K562 (cell line): ENCODE measurements at regions not wholly inside any gene's neighbourhood (a gene's known extent, or its start where the extent isn't known, plus 50 kb on each side); places are given as distances from the start of the nearest gene placed in this dataset.

Experiments
- ATAC-seq: fragments of 200-7000 bp; cut with Tn5 transposase; 3 replicates; pipeline ENCODE4 v1.9.1; 2020; ENCODE audit warnings: moderate library complexity
- BruUV-seq: library from RNA; stranded (reverse); fragments of 400-500 nt; replicated peaks from 2 replicates; lab custom pipeline; 2021; lab: Mats Ljungman, UMichigan
- CTCF ChIA-PET: fragments of 300-600 bp; formaldehyde crosslinking; extraction: SDS; loops from one replicate; lab custom pipeline; 2021; ENCODE audit warnings: low intra/inter-chr PET ratio; lab: Yijun Ruan, JAX
- POLR2A ChIA-PET: fragments of 300-600, 350-650 bp; sonication (Branson Sonifier 250); formaldehyde crosslinking; extraction: SDS; loops from one replicate; lab custom pipeline; 2021; ENCODE audit warnings: antibody characterized with exemption, inconsistent platforms; lab: Yijun Ruan, JAX
- DNase-seq, 4 experiments: peaks; one replicate each; pipeline versions ENCODE4 v3.0.0 to v3.0.0-alpha.2; 2011 to 2018; ENCODE audit warnings: low spot score in 3 of 4, mixed read lengths in 3 of 4; ENCODE audit errors: extremely low read depth in 1 of 4
- FAIRE-seq: peaks from 2 replicates; lab custom pipeline; 2011; peaks lifted over from hg19 to GRCh38; lab: Jason Lieb, UNC
- H2AFZ ChIP-seq: 2 replicates; pipeline ENCODE4 v1.6.0; 2011; ENCODE audit warnings: low read depth, low read length, control low read depth, inconsistent platforms
- H3K27ac ChIP-seq: fragments of 200-600 bp; 3 replicates; pipeline ENCODE4 v1.8.0; 2011; ENCODE audit warnings: low read depth, mild to moderate bottlenecking, control low read depth, inconsistent platforms, low read length, moderate library complexity, mixed read lengths; ENCODE audit errors: extremely low read depth
- H3K27me3 ChIP-seq, 2 experiments: fragments of 300-600 bp in 1 of 2; 2 replicates in 1 of 2; 3 replicates in 1 of 2; pipeline versions ENCODE4 v1.6.0 to v1.8.0; 2011; ENCODE audit warnings: inconsistent platforms in 2 of 2, low read length in 2 of 2, mild to moderate bottlenecking in 1 of 2, mixed read lengths in 1 of 2, moderate library complexity in 1 of 2; ENCODE audit not compliant: control insufficient read depth in 2 of 2, insufficient read depth in 2 of 2
- H3K36me3 ChIP-seq: fragments of 300-600 bp; 3 replicates; pipeline ENCODE4 v1.8.0; 2011; ENCODE audit warnings: mild to moderate bottlenecking, low read length, inconsistent platforms; ENCODE audit not compliant: control insufficient read depth, insufficient read depth
- H3K4me1 ChIP-seq, 2 experiments: fragments of 200-600 bp in 1 of 2; replicated peaks in 1 of 2; 2 replicates in 1 of 2; 3 replicates in 1 of 2; pipeline versions ENCODE4 v1.5.1 to v1.8.0; 2011; ENCODE audit warnings: inconsistent platforms in 2 of 2, low read length in 2 of 2, mild to moderate bottlenecking in 1 of 2, mixed read lengths in 1 of 2, moderate library complexity in 1 of 2; ENCODE audit not compliant: control insufficient read depth in 2 of 2, insufficient read depth in 2 of 2
- H3K4me2 ChIP-seq: 2 replicates; pipeline ENCODE4 v1.6.1; 2011; ENCODE audit warnings: low read length, control low read depth, inconsistent platforms, mixed read lengths; ENCODE audit not compliant: insufficient read depth
- H3K4me3 ChIP-seq: fragments of 200-600 bp; sonication (generic), shearing (Covaris generic); 2 replicates; pipeline ENCODE4 v1.5.1; 2016; ENCODE audit warnings: control low read depth, inconsistent platforms
- H3K79me2 ChIP-seq: fragments of 200-600 bp; 3 replicates; pipeline ENCODE4 v1.8.0; 2011; ENCODE audit warnings: low read length, inconsistent platforms; ENCODE audit not compliant: control insufficient read depth, insufficient read depth
- H3K9ac ChIP-seq, 2 experiments: 2 replicates each; pipeline versions ENCODE4 v1.6.0 to v1.6.1; 2011; ENCODE audit warnings: low read depth in 2 of 2, low read length in 2 of 2, control low read depth in 1 of 2, inconsistent platforms in 1 of 2, mild to moderate bottlenecking in 1 of 2, mixed read lengths in 1 of 2; ENCODE audit not compliant: insufficient read depth in 1 of 2
- H3K9me1 ChIP-seq: one replicate; pipeline ENCODE4 v1.6.0; 2011; ENCODE audit warnings: inconsistent platforms, mild to moderate bottlenecking, low read length, moderate library complexity; ENCODE audit not compliant: control insufficient read depth, insufficient read depth
- H3K9me3 ChIP-seq: replicated peaks from 2 replicates; pipeline ENCODE4 v1.5.1; 2011; ENCODE audit warnings: low read depth, low read length, inconsistent platforms; ENCODE audit not compliant: control insufficient read depth, insufficient read depth
- H4K20me1 ChIP-seq: replicated peaks from 2 replicates; pipeline ENCODE4 v1.6.1; 2011; ENCODE audit warnings: low read length, inconsistent platforms, mixed read lengths; ENCODE audit not compliant: control insufficient read depth, insufficient read depth
- BHLHE40 ChIP-seq: IDR thresholded peaks from 2 replicates; pipeline ENCODE4 v1.6.1; 2011; ENCODE audit warnings: low read length, improper control_type of control experiment
- NCOA4 ChIP-seq: fragments of 450-650 bp; IDR thresholded peaks from 2 replicates; pipeline ENCODE4 v1.6.1; 2018; ENCODE audit warnings: mild to moderate bottlenecking; ENCODE audit not compliant: partially characterized antibody
- SNRNP70 ChIP-seq: fragments of 200-400 bp; formaldehyde crosslinking; optimal IDR thresholded peaks from 2 replicates; pipeline ENCODE3; 2017; ENCODE audit warnings: low read depth, low read length
- TAF9B ChIP-seq: fragments of 450-650 bp; IDR thresholded peaks from 2 replicates; pipeline ENCODE4 v1.6.1; 2018; ENCODE audit warnings: mild to moderate bottlenecking; ENCODE audit not compliant: partially characterized antibody
- TRIM24 ChIP-seq, 2 experiments: fragments of 450-650 bp; IDR thresholded peaks; 2 replicates each; pipeline ENCODE4 v1.6.1; 2016
- ZNF354B ChIP-seq: fragments of 250-450 bp; sonication (Bioruptor Pico); IDR thresholded peaks from 2 replicates; pipeline ENCODE4 v1.4.0; 2020
- ZNF766 ChIP-seq: fragments of 200-800 bp; sonication (Bioruptor generic); conservative IDR thresholded peaks from 2 replicates; pipeline ENCODE4 v1.6.1; 2016; ENCODE audit warnings: missing genetic modification characterization, missing compliant biosample characterization
- ZNF77 ChIP-seq: fragments of 250-450 bp; sonication (Bioruptor Pico); IDR thresholded peaks from 2 replicates; pipeline ENCODE4 v1.5.0; 2020
- ZNF778 ChIP-seq: fragments of 450-650 bp; formaldehyde crosslinking; IDR thresholded peaks from 2 replicates; pipeline ENCODE4 v1.4.0; 2020; ENCODE audit warnings: mild to moderate bottlenecking, moderate library complexity
- WGBS: fragments of 100-300 bp; shearing (Covaris generic); methylation state at CpG from one replicate; pipeline ENCODE4 v1.1.6; 2016; ENCODE audit warnings: low coverage, mixed read lengths; ENCODE audit not compliant: insufficient coverage; ENCODE audit errors: missing lambda C conversion rate; 5-methylcytosine and 5-hydroxymethylcytosine counted together
- in situ Hi-C: fragments of 300-500 bp; cut with MboI; formaldehyde crosslinking; loops from 4 replicates; pipeline ENCODE4 v1.15.0; 2018; ENCODE audit warnings: inconsistent platforms, mixed read lengths
- intact Hi-C: fragments of 100-400 bp; cut with micrococcal nuclease; formaldehyde crosslinking; loops from 2 replicates; pipeline ENCODE4 v1.14.2; 2022
- TF ChIP-seq, protein P1 (sequence below): fragments of 450-650 bp; formaldehyde crosslinking; IDR thresholded peaks from 2 replicates; pipeline ENCODE4 v1.4.0; 2020; ENCODE audit warnings: mild to moderate bottlenecking

- no TSS peak for BruUV-seq
- ChIA-PET CTCF (no interaction called here), POLR2A (no interaction called here)
- no peaks in the 10 kb centered on the region for H3K36me3 ChIP-seq
- 0% methylated on average over 1 of the region's 1 CpG for WGBS
- DNase-seq (no peak), FAIRE-seq (no peak), ATAC-seq (no peak)
- no peaks in the 10 kb centered on the region for H3K9me3 ChIP-seq
- H3K4me1 ChIP-seq, result no peaks in the 10 kb centered on the region
- in situ Hi-C loops (no loop called here), intact Hi-C loops (no loop called here)
- H3K4me3 ChIP-seq, result no peak overlapping the region
- no peaks in the 10 kb centered on the region for H3K27me3 ChIP-seq
- no peaks in the 10 kb centered on the region for H4K20me1 ChIP-seq
- H3K9ac ChIP-seq, result no peak overlapping the region
- H3K79me2 ChIP-seq, result no peaks in the 10 kb centered on the region
- H2AFZ ChIP-seq, result no peak overlapping the region
- H3K27ac ChIP-seq, result no peak overlapping the region
- TF ChIP-seq, protein P1, sequence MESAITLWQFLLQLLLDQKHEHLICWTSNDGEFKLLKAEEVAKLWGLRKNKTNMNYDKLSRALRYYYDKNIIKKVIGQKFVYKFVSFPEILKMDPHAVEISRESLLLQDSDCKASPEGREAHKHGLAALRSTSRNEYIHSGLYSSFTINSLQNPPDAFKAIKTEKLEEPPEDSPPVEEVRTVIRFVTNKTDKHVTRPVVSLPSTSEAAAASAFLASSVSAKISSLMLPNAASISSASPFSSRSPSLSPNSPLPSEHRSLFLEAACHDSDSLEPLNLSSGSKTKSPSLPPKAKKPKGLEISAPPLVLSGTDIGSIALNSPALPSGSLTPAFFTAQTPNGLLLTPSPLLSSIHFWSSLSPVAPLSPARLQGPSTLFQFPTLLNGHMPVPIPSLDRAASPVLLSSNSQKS (CRISPR knock-in tag), result no peak
- TF ChIP-seq SNRNP70 (no peak), ZNF766 (CRISPR knock-in tag) (no peak), NCOA4 (no peak), TAF9B (no peak), TRIM24 (IDR thresholded peaks at IDR 0.05) (no peak), ZNF778 (no peak), ZNF354B (CRISPR knock-in tag) (no peak), ZNF77 (CRISPR knock-in tag) (no peak), BHLHE40 (no peak)
- no peaks in the 10 kb centered on the region for H3K9me1 ChIP-seq
- no peak overlapping the region for H3K4me2 ChIP-seq
Observed at GRCh38 chr20:11329271-11329670, 588.4 kb upstream of the BTBD3 start.
